A673 (cell line): ENCODE measurements at regions not wholly inside any gene's neighbourhood (a gene's known extent, or its start where the extent isn't known, plus 50 kb on each side); places are given as distances from the start of the nearest gene placed in this dataset.

Experiments
- BruUV-seq: library from RNA; stranded (reverse); fragments of 400-500 nt; replicated peaks from 2 replicates; lab custom pipeline; 2021; lab: Mats Ljungman, UMichigan
- CTCF ChIA-PET: fragments of 300-600 bp; sonication (Branson Sonifier 250); formaldehyde crosslinking; loops from one replicate; lab custom pipeline; 2022; ENCODE audit warnings: antibody characterized with exemption; lab: Charles Lee
- POLR2A ChIA-PET: fragments of 300-600 bp; sonication (Branson Sonifier 250); formaldehyde crosslinking; loops from one replicate; lab custom pipeline; 2022; ENCODE audit warnings: antibody characterized with exemption; ENCODE audit not compliant: low non-redundant PET; lab: Charles Lee
- DNase-seq: peaks from one replicate; pipeline ENCODE4 v3.0.0-alpha.2; 2015; ENCODE audit warnings: low spot score
- H3K27ac ChIP-seq: fragments of 200-600 bp; sonication (generic); 2 replicates; pipeline ENCODE4 v1.5.1; 2016; ENCODE audit warnings: mixed run types, low read depth, mild to moderate bottlenecking, mixed read lengths, antibody characterized with exemption, low read length; ENCODE audit not compliant: poor library complexity, severe bottlenecking
- H3K27me3 ChIP-seq: fragments of 200-600 bp; sonication (generic); replicated peaks from 2 replicates; pipeline ENCODE4 v1.6.1; 2017; ENCODE audit warnings: mixed run types, low read depth, mild to moderate bottlenecking, mixed read lengths, antibody characterized with exemption, low read length; ENCODE audit not compliant: insufficient read depth, poor library complexity
- H3K36me3 ChIP-seq: fragments of 200-600 bp; sonication (generic); 2 replicates; pipeline ENCODE4 v1.6.1; 2016; ENCODE audit warnings: mixed run types, mild to moderate bottlenecking, mixed read lengths, antibody characterized with exemption, low read length; ENCODE audit not compliant: insufficient read depth, poor library complexity, severe bottlenecking
- H3K4me1 ChIP-seq: fragments of 200-600 bp; sonication (generic); 2 replicates; pipeline ENCODE4 v1.6.1; 2017; ENCODE audit warnings: mixed run types, mild to moderate bottlenecking, mixed read lengths, antibody characterized with exemption, low read length; ENCODE audit not compliant: insufficient read depth, poor library complexity, severe bottlenecking
- H3K4me3 ChIP-seq: fragments of 200-600 bp; sonication (generic); 2 replicates; pipeline ENCODE4 v1.5.1; 2016; ENCODE audit warnings: low read depth, mixed run types, mild to moderate bottlenecking, mixed read lengths, low read length; ENCODE audit not compliant: poor library complexity, severe bottlenecking
- H3K9me3 ChIP-seq: fragments of 200-600 bp; sonication (generic); 2 replicates; pipeline ENCODE4 v1.6.1; 2016; ENCODE audit warnings: mixed run types, low read depth, mild to moderate bottlenecking, mixed read lengths, antibody characterized with exemption, low read length; ENCODE audit not compliant: poor library complexity, severe bottlenecking
- CTCF ChIP-seq: fragments of 300-800, 200-600 bp; sonication (generic); conservative IDR thresholded peaks from 2 replicates; pipeline ENCODE4 v1.5.1; 2017; ENCODE audit warnings: low read depth, mild to moderate bottlenecking, antibody characterized with exemption, low read length, moderate library complexity, mixed read lengths
- EZH2 ChIP-seq: fragments of 200-600 bp; sonication (generic); IDR thresholded peaks from 2 replicates; pipeline ENCODE4 v1.6.1; 2017; ENCODE audit warnings: borderline replicate concordance, low read depth, mild to moderate bottlenecking, mixed read lengths, antibody characterized with exemption, low read length; ENCODE audit not compliant: poor library complexity, severe bottlenecking
- intact Hi-C: fragments of 100-400 bp; cut with micrococcal nuclease; formaldehyde crosslinking; loops from one replicate; pipeline ENCODE4 v1.10.0; 2022; ENCODE audit not compliant: unreplicated experiment

GRCh38 chr5:26245321-26245720, 793.1 kb downstream of the CDH9 start:
- TF ChIP-seq CTCF (no peak), EZH2 (no peak)
- Histone ChIP-seq H3K4me1 (no peaks in the 10 kb centered on the region), H3K27me3 (no peaks in the 10 kb centered on the region), H3K36me3 (no peaks in the 10 kb centered on the region), H3K27ac (no peak overlapping the region), H3K4me3 (no peak overlapping the region), H3K9me3 (no peaks in the 10 kb centered on the region)
- BruUV-seq = no TSS peak
- ChIA-PET CTCF (no interaction called here), POLR2A (no interaction called here)
- intact Hi-C loops = no loop called here
- DNase-seq = no peak

- TF ChIP-seq CTCF = no peak
- no peak for TF ChIP-seq EZH2
- Histone ChIP-seq H3K4me3 (no peak overlapping the region), H3K36me3 (no peaks in the 10 kb centered on the region), H3K9me3 (peaks cover 10% of the 10 kb centered on the region), H3K4me1 (no peaks in the 10 kb centered on the region), H3K27ac (no peak overlapping the region), H3K27me3 (no peaks in the 10 kb centered on the region)
- POLR2A ChIA-PET = no interaction called here
- CTCF ChIA-PET = no interaction called here
- no TSS peak for BruUV-seq
- intact Hi-C loops = no loop called here
- DNase-seq = no peak
Observed at GRCh38 chr5:26239588-26239987, 798.8 kb downstream of the CDH9 start.

- Histone ChIP-seq H3K27me3 (no peaks in the 10 kb centered on the region), H3K36me3 (no peaks in the 10 kb centered on the region), H3K27ac (no peak overlapping the region), H3K4me1 (no peaks in the 10 kb centered on the region), H3K4me3 (no peak overlapping the region), H3K9me3 (peaks cover 10% of the 10 kb centered on the region)
- POLR2A ChIA-PET = no interaction called here
- no peak for DNase-seq
- intact Hi-C loops = no loop called here
- TF ChIP-seq EZH2 (no peak), CTCF (no peak)
- no TSS peak for BruUV-seq
- CTCF ChIA-PET = no interaction called here
Observed at GRCh38 chr5:26237489-26237888, 800.9 kb downstream of the CDH9 start.
